Omental fat pad (tissue), 3 donors: ENCODE measurements at regions not wholly inside any gene's neighbourhood (a gene's known extent, or its start where the extent isn't known, plus 50 kb on each side); places are given as distances from the start of the nearest gene placed in this dataset.

Experiments used
- ATAC-seq: fragments of 150-250 bp; one replicate; pipeline ENCODE4 v1.9.1; 2016; ENCODE audit warnings: mild to moderate bottlenecking, moderate library complexity; ENCODE audit not compliant: low FRiP score
- DNase-seq: peaks from one replicate; pipeline ENCODE4 v3.0.0-alpha.2; 2019; ENCODE audit warnings: low spot score
- CTCF ChIP-seq, 3 donors: fragments of 450-650 bp; IDR thresholded peaks; one replicate each; pipeline ENCODE4 v1.5.1; 2016 to 2017; ENCODE audit warnings: antibody characterized with exemption in 3 of 3, mild to moderate bottlenecking in 3 of 3, moderate library complexity in 2 of 3

- TF ChIP-seq CTCF (IDR thresholded peaks at IDR 0.05): no peak
- no peak for ATAC-seq
These were observed 509.0 kb upstream of the GOLIM4 start for GRCh38 chr3:168604767-168605166.

GRCh38 chr3:168598250-168598649, 502.5 kb upstream of the GOLIM4 start:
- TF ChIP-seq CTCF (IDR thresholded peaks at IDR 0.05): no peak
- DNase-seq (no peak), ATAC-seq (no peak)

More at GRCh38 chr3:168604767-168605166, 509.0 kb upstream of the GOLIM4 start:
- no peak for DNase-seq

DNA sequence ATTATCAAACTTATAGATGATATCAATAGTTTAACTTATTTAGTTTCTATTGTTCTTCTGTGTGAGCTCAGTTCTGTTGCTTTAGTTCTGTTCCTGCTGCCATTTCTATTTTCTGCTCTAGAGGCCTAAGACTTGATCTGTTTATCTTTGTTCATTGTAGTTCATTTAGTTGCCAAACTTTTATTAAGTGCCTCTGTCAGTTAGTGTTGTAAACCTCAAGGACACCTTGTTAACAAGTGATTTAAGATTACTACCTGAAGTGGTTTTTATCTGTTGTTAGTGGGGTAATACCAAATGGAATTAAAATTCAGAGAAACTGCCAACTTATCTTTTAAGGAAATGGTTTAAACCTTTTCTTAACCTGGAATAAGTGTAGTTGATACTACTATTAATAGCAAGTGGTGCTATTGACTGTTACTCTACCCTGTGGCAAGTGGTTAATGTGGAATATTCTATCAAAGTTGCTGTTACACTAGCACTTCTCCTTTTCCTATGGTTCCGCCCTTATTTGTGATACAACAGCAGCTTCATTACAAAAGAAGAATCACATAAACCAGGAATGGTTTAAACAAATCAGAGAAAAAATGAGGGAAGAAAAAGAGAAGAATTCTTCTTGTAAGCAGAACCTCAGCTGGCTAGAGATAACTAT, 500.6 kb upstream of the GOLIM4 start:
- ATAC-seq: no peak
- DNase-seq: no peak
- TF ChIP-seq CTCF (IDR thresholded peaks at IDR 0.05): no peak

- TF ChIP-seq CTCF (IDR thresholded peaks at IDR 0.05): no peak
- DNase-seq (no peak), ATAC-seq (no peak)
These were observed 495.9 kb upstream of the GOLIM4 start for GRCh38 chr3:168591587-168591986.

DNA sequence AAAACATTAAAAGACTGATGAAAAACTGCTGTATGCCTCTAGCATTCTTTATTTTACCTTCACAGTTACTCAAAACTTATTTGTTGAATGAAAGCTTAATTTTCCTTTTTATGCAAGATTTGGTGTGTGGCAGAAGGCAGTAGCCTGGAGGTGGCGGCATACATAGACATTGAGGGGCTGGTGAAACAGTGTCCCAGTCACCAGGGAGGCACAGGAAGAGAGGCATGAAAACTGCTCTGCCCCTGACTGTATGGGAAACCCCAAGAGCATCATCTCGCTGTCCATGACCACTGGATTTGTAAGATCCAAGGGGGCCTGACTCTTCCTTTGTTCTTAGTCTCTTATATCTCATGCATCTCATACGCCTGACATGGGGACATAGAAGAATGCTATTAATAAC, 493.7 kb upstream of the GOLIM4 start:
- DNase-seq (no peak), ATAC-seq (no peak)
- no peak for TF ChIP-seq CTCF (IDR thresholded peaks at IDR 0.05)

GRCh38 chr3:168585544-168585943, 489.8 kb upstream of the GOLIM4 start:
- TF ChIP-seq CTCF (IDR thresholded peaks at IDR 0.05): no peak
- DNase-seq (no peak), ATAC-seq (no peak)

- ATAC-seq (no peak), DNase-seq (no peak)
- no peak for TF ChIP-seq CTCF (IDR thresholded peaks at IDR 0.05)
These were observed 488.3 kb upstream of the GOLIM4 start for GRCh38 chr3:168583977-168584376.
